Embryonic facial prominence (tissue), 1 donor: ENCODE measurements at regions not wholly inside any gene's neighbourhood (a gene's known extent, or its start where the extent isn't known, plus 50 kb on each side); places are given as distances from the start of the nearest gene placed in this dataset.
"Not testable (repeated sequence)": the region's sequence is repeated elsewhere in the genome, so short reads cannot be mapped to it uniquely, and the experiment has no call there.

Experiments used
- DNase-seq: peaks from one replicate; pipeline ENCODE4 v3.0.0-alpha.2; 2016; ENCODE audit errors: extremely low spot score

GRCh38 chr6:130557481-130558112, 191.8 kb downstream of the TMEM200A start:
- DNase-seq = no peak

- no peak for DNase-seq
These were observed 192.3 kb downstream of the TMEM200A start for GRCh38 chr6:130558131-130558530.

- no peak for DNase-seq
These were observed 193.3 kb downstream of the TMEM200A start for GRCh38 chr6:130559166-130559565.

- no peak for DNase-seq
These were observed 194.4 kb downstream of the TMEM200A start for GRCh38 chr6:130560231-130560630.

GRCh38 chr6:130561159-130561558, 195.3 kb downstream of the TMEM200A start:
- not testable (repeated sequence) for DNase-seq

- no peak for DNase-seq
These were observed 199.9 kb downstream of the TMEM200A start for GRCh38 chr6:130565696-130566095.

GRCh38 chr6:130574146-130574545, 208.3 kb downstream of the TMEM200A start:
- DNase-seq = no peak

- no peak for DNase-seq
These were observed 209.7 kb downstream of the TMEM200A start for GRCh38 chr6:130575557-130575956.

GRCh38 chr6:130575971-130576370, 210.2 kb downstream of the TMEM200A start:
- DNase-seq = no peak

GRCh38 chr6:130577178-130577919, 211.5 kb downstream of the TMEM200A start:
- no peak for DNase-seq

GRCh38 chr6:130578713-130579112, 212.9 kb downstream of the TMEM200A start:
- DNase-seq = no peak

- no peak for DNase-seq
These were observed 217.5 kb downstream of the TMEM200A start for GRCh38 chr6:130583268-130583667.

GRCh38 chr6:130585587-130585986, 219.8 kb downstream of the TMEM200A start:
- DNase-seq = no peak

GRCh38 chr6:130587778-130588520, 222.1 kb downstream of the TMEM200A start:
- DNase-seq = no peak

GRCh38 chr6:130593200-130593599, 227.4 kb downstream of the TMEM200A start:
- no peak for DNase-seq

- DNase-seq = no peak
These were observed 228.1 kb downstream of the TMEM200A start for GRCh38 chr6:130593948-130594347.

- DNase-seq = no peak
These were observed 228.9 kb upstream of the SMLR1 start for GRCh38 chr6:130598021-130598989.

GRCh38 chr6:130600880-130601341, 226.3 kb upstream of the SMLR1 start:
- DNase-seq = no peak

GRCh38 chr6:130602151-130602770, 224.9 kb upstream of the SMLR1 start:
- no peak for DNase-seq

GRCh38 chr6:130603391-130603790, 223.8 kb upstream of the SMLR1 start:
- DNase-seq = no peak

GRCh38 chr6:130604841-130605399, 222.3 kb upstream of the SMLR1 start:
- no peak for DNase-seq
